Adrenal gland (tissue), 9 donors: ENCODE measurements at regions not wholly inside any gene's neighbourhood (a gene's known extent, or its start where the extent isn't known, plus 50 kb on each side); places are given as distances from the start of the nearest gene placed in this dataset.

Source experiments
- DNase-seq, 7 donors: peaks; one replicate each; pipeline ENCODE4 v3.0.0-alpha.2; 2019 to 2020
- H3K27ac ChIP-seq, 5 donors: fragments of 200-600 bp; sonication (generic) in 4 of 5; 1 replicate in 3 of 5; 2 replicates in 2 of 5; pipeline versions ENCODE4 v1.5.1 to v1.8.0; 2016 to 2020; ENCODE audit warnings: mild to moderate bottlenecking in 1 of 5
- H3K27me3 ChIP-seq: fragments of 200-600 bp; 2 replicates; pipeline ENCODE4 v1.8.0; 2021
- H3K36me3 ChIP-seq, 2 donors: fragments of 200-600 bp; replicated peaks in 1 of 2; 1 replicate in 1 of 2; 2 replicates in 1 of 2; pipeline versions ENCODE4 v1.5.1 to v1.8.0; 2018 to 2022
- H3K4me1 ChIP-seq, 2 donors: fragments of 200-600 bp; replicated peaks in 1 of 2; 1 replicate in 1 of 2; 2 replicates in 1 of 2; pipeline versions ENCODE4 v1.5.1 to v1.8.0; 2018 to 2021
- H3K4me3 ChIP-seq, 4 donors: fragments of 200-600 bp; sonication (generic) in 3 of 4; one replicate each; pipeline ENCODE4 v1.5.1; 2016 to 2018
- H3K9me3 ChIP-seq, 3 donors: fragments of 200-600 bp; sonication (generic) in 1 of 3; replicated peaks in 1 of 3; 1 replicate in 2 of 3; 2 replicates in 1 of 3; pipeline versions ENCODE4 v1.5.1 to v1.8.0; 2016 to 2021
- CTCF ChIP-seq, 6 experiments: fragments of 450-650 bp in 4 of 6; fragments of 200-600 bp in 2 of 6; sonication (generic) in 1 of 6; IDR thresholded peaks; 1 replicate in 5 of 6; 2 replicates in 1 of 6; pipeline versions ENCODE4 v1.5.1 to v1.8.0; 2016 to 2021; ENCODE audit warnings: antibody characterized with exemption in 6 of 6, mild to moderate bottlenecking in 2 of 6, moderate library complexity in 1 of 6
- POLR2A ChIP-seq, 2 donors: fragments of 450-650 bp; IDR thresholded peaks; one replicate each; pipeline ENCODE4 v1.6.1; 2017; ENCODE audit warnings: antibody characterized with exemption in 2 of 2, mild to moderate bottlenecking in 2 of 2, moderate library complexity in 1 of 2
- WGBS, 4 donors: extraction: QIAGEN DNeasy Blood & Tissue Kit in 2 of 4; methylation state at CpG; one replicate each; pipeline versions ENCODE4 v1.1.5 to v1.1.7; 2013 to 2017; 5-methylcytosine and 5-hydroxymethylcytosine counted together
- intact Hi-C, 2 donors: fragments of 100-400 bp; cut with DNase I; formaldehyde crosslinking; loops; one replicate each; pipeline versions ENCODE4 v1.14.1 to v1.15.0; 2022 to 2023
- donor health status: healthy with polysubstance abuse.
- donor health status: Bipolar disorder and iron deficiency.
- donor health status: DM: yes; HTN: yes; CAD: no.
- donor health status: DM: no; HTN: no; CAD: no.
- donor health status: DM: no; HTN: no; CAD: no.

GRCh38 chr5:2335733-2336515 lies 415.6 kb downstream of the IRX2 start:
- DNase-seq = no peak
- intact Hi-C loops = no loop called here

GRCh38 chr5:2335125-2335732 lies 416.2 kb downstream of the IRX2 start:
- Histone ChIP-seq H3K27me3 (no peaks in the 10 kb centered on the region), H3K9me3 (no peaks in the 10 kb centered on the region), H3K27ac (no peak overlapping the region), H3K4me1 (no peaks in the 10 kb centered on the region), H3K4me3 (no peak overlapping the region), H3K36me3 (no peaks in the 10 kb centered on the region)
- TF ChIP-seq CTCF (IDR thresholded peaks at IDR 0.05) (no peak), POLR2A (IDR thresholded peaks at IDR 0.05) (no peak)
- no peak for DNase-seq
- intact Hi-C loops = no loop called here
- WGBS, 4 donors = 69 to 79% (median 75%) methylated on average over 19 to 21 of the region's 21 CpGs

More at GRCh38 chr5:2335733-2336515, 415.6 kb downstream of the IRX2 start:
- 82 to 92% (median 83%) methylated on average over 12 to 13 of the region's 13 CpGs for WGBS, 4 donors
- no peak overlapping the region for H3K27ac ChIP-seq
- no peak overlapping the region for H3K4me3 ChIP-seq
- TF ChIP-seq POLR2A (IDR thresholded peaks at IDR 0.05) (no peak), CTCF (IDR thresholded peaks at IDR 0.05) (no peak)
- H3K36me3 ChIP-seq = no peaks in the 10 kb centered on the region
- no peaks in the 10 kb centered on the region for H3K4me1 ChIP-seq
- H3K9me3 ChIP-seq = no peaks in the 10 kb centered on the region
- H3K27me3 ChIP-seq = no peaks in the 10 kb centered on the region

- H3K27ac ChIP-seq = no peak overlapping the region
- no peaks in the 10 kb centered on the region for H3K27me3 ChIP-seq
- H3K9me3 ChIP-seq = no peaks in the 10 kb centered on the region
- no peaks in the 10 kb centered on the region for H3K36me3 ChIP-seq
- H3K4me1 ChIP-seq = no peaks in the 10 kb centered on the region
- DNase-seq = no peak
- WGBS, 4 donors = 21 to 46% (median 38%) methylated on average over 7 to 24 of the region's 24 CpGs
- H3K4me3 ChIP-seq = no peak overlapping the region
- intact Hi-C loops = no loop called here
- TF ChIP-seq CTCF (IDR thresholded peaks at IDR 0.05) (no peak), POLR2A (IDR thresholded peaks at IDR 0.05) (no peak)
These were observed 416.8 kb downstream of the IRX2 start for GRCh38 chr5:2334719-2335118.

GRCh38 chr5:2333291-2333690 lies 418.2 kb downstream of the IRX2 start:
- TF ChIP-seq POLR2A (IDR thresholded peaks at IDR 0.05) (no peak), CTCF (IDR thresholded peaks at IDR 0.05) (no peak)
- intact Hi-C loops = no loop called here
- Histone ChIP-seq H3K4me3 (no peak overlapping the region), H3K27ac (no peak overlapping the region), H3K9me3 (no peaks in the 10 kb centered on the region), H3K36me3 (no peaks in the 10 kb centered on the region), H3K4me1 (no peaks in the 10 kb centered on the region), H3K27me3 (no peaks in the 10 kb centered on the region)
- no peak for DNase-seq
- 52 to 77% (median 64%) methylated on average over 3 to 4 of the region's 4 CpGs for WGBS, 4 donors
